ENCODE measurements at regions not wholly inside any gene's neighbourhood (a gene's known extent, or its start where the extent isn't known, plus 50 kb on each side); places are given as distances from the start of the nearest gene placed in this dataset.

DNA sequence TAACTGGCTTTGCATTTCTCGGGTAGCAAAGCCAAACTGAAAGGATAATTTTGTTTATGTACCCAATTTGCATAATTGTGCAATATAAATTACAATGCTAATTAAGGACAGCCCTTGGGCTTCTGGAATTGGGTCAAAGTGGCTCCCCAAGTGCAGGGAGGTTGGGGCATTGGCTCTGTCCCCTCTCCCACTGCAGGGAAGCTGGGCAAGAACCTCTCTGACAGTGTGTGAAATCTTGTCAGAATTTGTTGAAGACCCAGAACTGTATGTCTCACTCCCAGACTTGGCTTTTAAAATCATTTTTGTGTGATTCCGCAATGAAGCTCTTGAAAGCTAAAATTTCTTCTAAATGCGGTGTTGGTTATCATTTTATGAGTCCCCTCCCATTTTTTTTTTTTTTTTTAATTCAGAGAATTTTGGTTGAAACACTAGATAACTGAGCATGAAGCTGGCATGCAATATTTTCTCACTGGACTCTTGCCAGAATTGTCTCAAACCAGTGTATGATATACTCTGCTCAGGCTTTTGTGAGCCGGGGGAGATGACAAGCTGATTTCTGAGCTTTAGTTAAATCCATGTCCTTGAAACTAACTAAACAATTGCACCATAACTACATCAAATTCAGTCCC, 878.9 kb upstream of the CXADR start:
- peak; percentile 52 for ATAC-seq

More for the DNA sequence above, 878.9 kb upstream of the CXADR start:
- no peak for DNase-seq (ENCODE audit: low spot score)
- Mint-ChIP-seq H3K27ac (peak overlapping the region; percentile 46; the same call in 1 of the 2 replicates), H3K4me1 (peaks cover 34% of the 10 kb centered on the region), H3K27me3 (ENCODE audit: insufficient read depth, low read depth, poor library complexity) (no peaks in the 10 kb centered on the region), H3K36me3 (ENCODE audit: low read depth) (no peaks in the 10 kb centered on the region), H3K9me3 (no peaks in the 10 kb centered on the region), H3K4me3 (no peak overlapping the region)
- H3K27ac ChIP-seq (ENCODE audit: low read depth), result no peak overlapping the region
- peak overlapping the region; percentile 24; the same call in 1 of the 2 replicates for H3K4me2 ChIP-seq
- no peak for TF ChIP-seq STAT1 (IDR thresholded peaks at IDR 0.05; ENCODE audit: unreplicated experiment)
- TF ChIP-seq CTCF (conservative IDR thresholded peaks at IDR 0.05; ENCODE audit: low read depth in 2 of 2), result no peak
- no peak for TF ChIP-seq ZNF462 (CRISPR knock-in tag; IDR thresholded peaks at IDR 0.05)
- TF ChIP-seq ZNF331 (CRISPR knock-in tag; IDR thresholded peaks at IDR 0.05; ENCODE audit: low read depth), result no peak
- TF ChIP-seq JUNB (IDR thresholded peaks at IDR 0.05; ENCODE audit: unreplicated experiment), result no peak
- TF ChIP-seq, protein P1, sequence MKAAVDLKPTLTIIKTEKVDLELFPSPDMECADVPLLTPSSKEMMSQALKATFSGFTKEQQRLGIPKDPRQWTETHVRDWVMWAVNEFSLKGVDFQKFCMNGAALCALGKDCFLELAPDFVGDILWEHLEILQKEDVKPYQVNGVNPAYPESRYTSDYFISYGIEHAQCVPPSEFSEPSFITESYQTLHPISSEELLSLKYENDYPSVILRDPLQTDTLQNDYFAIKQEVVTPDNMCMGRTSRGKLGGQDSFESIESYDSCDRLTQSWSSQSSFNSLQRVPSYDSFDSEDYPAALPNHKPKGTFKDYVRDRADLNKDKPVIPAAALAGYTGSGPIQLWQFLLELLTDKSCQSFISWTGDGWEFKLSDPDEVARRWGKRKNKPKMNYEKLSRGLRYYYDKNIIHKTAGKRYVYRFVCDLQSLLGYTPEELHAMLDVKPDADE (IDR thresholded peaks at IDR 0.05), result no peak
- TF ChIP-seq, protein P2, sequence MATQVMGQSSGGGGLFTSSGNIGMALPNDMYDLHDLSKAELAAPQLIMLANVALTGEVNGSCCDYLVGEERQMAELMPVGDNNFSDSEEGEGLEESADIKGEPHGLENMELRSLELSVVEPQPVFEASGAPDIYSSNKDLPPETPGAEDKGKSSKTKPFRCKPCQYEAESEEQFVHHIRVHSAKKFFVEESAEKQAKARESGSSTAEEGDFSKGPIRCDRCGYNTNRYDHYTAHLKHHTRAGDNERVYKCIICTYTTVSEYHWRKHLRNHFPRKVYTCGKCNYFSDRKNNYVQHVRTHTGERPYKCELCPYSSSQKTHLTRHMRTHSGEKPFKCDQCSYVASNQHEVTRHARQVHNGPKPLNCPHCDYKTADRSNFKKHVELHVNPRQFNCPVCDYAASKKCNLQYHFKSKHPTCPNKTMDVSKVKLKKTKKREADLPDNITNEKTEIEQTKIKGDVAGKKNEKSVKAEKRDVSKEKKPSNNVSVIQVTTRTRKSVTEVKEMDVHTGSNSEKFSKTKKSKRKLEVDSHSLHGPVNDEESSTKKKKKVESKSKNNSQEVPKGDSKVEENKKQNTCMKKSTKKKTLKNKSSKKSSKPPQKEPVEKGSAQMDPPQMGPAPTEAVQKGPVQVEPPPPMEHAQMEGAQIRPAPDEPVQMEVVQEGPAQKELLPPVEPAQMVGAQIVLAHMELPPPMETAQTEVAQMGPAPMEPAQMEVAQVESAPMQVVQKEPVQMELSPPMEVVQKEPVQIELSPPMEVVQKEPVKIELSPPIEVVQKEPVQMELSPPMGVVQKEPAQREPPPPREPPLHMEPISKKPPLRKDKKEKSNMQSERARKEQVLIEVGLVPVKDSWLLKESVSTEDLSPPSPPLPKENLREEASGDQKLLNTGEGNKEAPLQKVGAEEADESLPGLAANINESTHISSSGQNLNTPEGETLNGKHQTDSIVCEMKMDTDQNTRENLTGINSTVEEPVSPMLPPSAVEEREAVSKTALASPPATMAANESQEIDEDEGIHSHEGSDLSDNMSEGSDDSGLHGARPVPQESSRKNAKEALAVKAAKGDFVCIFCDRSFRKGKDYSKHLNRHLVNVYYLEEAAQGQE (IDR thresholded peaks at IDR 0.05; ENCODE audit: unreplicated experiment), result no peak
- TF ChIP-seq EZH2phosphoT487 (IDR thresholded peaks at IDR 0.05; ENCODE audit: unreplicated experiment), result no peak
- no peak for TF ChIP-seq EZH2 (IDR thresholded peaks at IDR 0.05; ENCODE audit: low read depth, unreplicated experiment)
- TF ChIP-seq CREB1 (CRISPR knock-in tag; IDR thresholded peaks at IDR 0.05; ENCODE audit: low read depth), result no peak
- TF ChIP-seq ZNF114 (CRISPR knock-in tag; IDR thresholded peaks at IDR 0.05), result no peak
- TF ChIP-seq POLR2AphosphoS5 (IDR thresholded peaks at IDR 0.05; ENCODE audit: low read depth), result no peak
- TF ChIP-seq NANOG (IDR thresholded peaks at IDR 0.05; ENCODE audit: borderline replicate concordance), result no peak
- H3F3A ChIP-seq (replicated peaks; ENCODE audit: low read depth), result no peaks in the 10 kb centered on the region
- H4K20me1 ChIP-seq (replicated peaks; ENCODE audit: insufficient read depth), result no peaks in the 10 kb centered on the region
- no peaks in the 10 kb centered on the region for H3K27me3 ChIP-seq (ENCODE audit: insufficient read depth)
- H3K79me2 ChIP-seq (replicated peaks; ENCODE audit: insufficient read depth), result no peaks in the 10 kb centered on the region
- peaks cover 14% of the 10 kb centered on the region for H3K4me1 ChIP-seq (ENCODE audit: insufficient read depth)
- H2AFZ ChIP-seq, result 0 out of 2 replicates have a peak overlapping the region, but pooled peaks have one; percentile 2
- no peaks in the 10 kb centered on the region for H3K9me2 ChIP-seq (ENCODE audit: insufficient read depth)
- no peaks in the 10 kb centered on the region for H3K36me3 ChIP-seq (ENCODE audit: insufficient read depth)
- H3K4me3 ChIP-seq, result no peak overlapping the region

Data from GM23338 (cell line).